ENCODE measurements at regions not wholly inside any gene's neighbourhood (a gene's known extent, or its start where the extent isn't known, plus 50 kb on each side); places are given as distances from the start of the nearest gene placed in this dataset.

- no peak for TF ChIP-seq REST (IDR thresholded peaks at IDR 0.05; ENCODE audit: insufficient read depth in 1 of 2, low read depth in 2 of 2, low read length in 2 of 2)
- no peak for TF ChIP-seq POLR2AphosphoS5 (IDR thresholded peaks at IDR 0.05; ENCODE audit: low read depth, low read length)
Measured at GRCh38 chr18:40925071-40925541, 1029.9 kb upstream of the PIK3C3 start.

All from PFSK-1 (cell line).